ENCODE measurements at regions not wholly inside any gene's neighbourhood (a gene's known extent, or its start where the extent isn't known, plus 50 kb on each side); places are given as distances from the start of the nearest gene placed in this dataset.
"Not testable (repeated sequence)": the region's sequence is repeated elsewhere in the genome, so short reads cannot be mapped to it uniquely, and the experiment has no call there.

GRCh38 chr12:25797949-25798348 is 160.5 kb upstream of the RASSF8 start:
- DNase-seq, result no peak

- no peak for DNase-seq
These were observed 158.4 kb upstream of the RASSF8 start for GRCh38 chr12:25800101-25800500.

GRCh38 chr12:25801734-25802133 is 156.7 kb upstream of the RASSF8 start:
- DNase-seq, result no peak

- DNase-seq, result no peak
These were observed 156.3 kb upstream of the RASSF8 start for GRCh38 chr12:25802143-25802542.

GRCh38 chr12:25803029-25803664 is 155.3 kb upstream of the RASSF8 start:
- DNase-seq, result not testable (repeated sequence)

- DNase-seq, result not testable (repeated sequence)
These were observed 154.2 kb upstream of the RASSF8 start for GRCh38 chr12:25804286-25804685.

- DNase-seq, result no peak
These were observed 152.2 kb upstream of the RASSF8 start for GRCh38 chr12:25806271-25806670.

GRCh38 chr12:25808604-25809003 is 149.9 kb upstream of the RASSF8 start:
- no peak for DNase-seq

GRCh38 chr12:25810683-25811082 is 147.8 kb upstream of the RASSF8 start:
- no peak for DNase-seq

GRCh38 chr12:25811656-25812126 is 146.8 kb upstream of the RASSF8 start:
- no peak for DNase-seq

GRCh38 chr12:25812295-25812694 is 146.2 kb upstream of the RASSF8 start:
- no peak for DNase-seq

GRCh38 chr12:25813843-25814242 is 144.6 kb upstream of the RASSF8 start:
- DNase-seq, result no peak

GRCh38 chr12:25816637-25817036 is 141.8 kb upstream of the RASSF8 start:
- no peak for DNase-seq

GRCh38 chr12:25817166-25817565 is 141.3 kb upstream of the RASSF8 start:
- DNase-seq, result no peak

- DNase-seq, result no peak
These were observed 139.7 kb upstream of the RASSF8 start for GRCh38 chr12:25818596-25819390.

- DNase-seq, result no peak
These were observed 138.8 kb upstream of the RASSF8 start for GRCh38 chr12:25819691-25820090.

- DNase-seq, result no peak
These were observed 136.2 kb upstream of the RASSF8 start for GRCh38 chr12:25822281-25822680.

GRCh38 chr12:25824734-25825133 is 133.7 kb upstream of the RASSF8 start:
- DNase-seq, result no peak

GRCh38 chr12:25825446-25825845 is 133.0 kb upstream of the RASSF8 start:
- DNase-seq, result no peak

GRCh38 chr12:25827141-25827540 is 131.3 kb upstream of the RASSF8 start:
- DNase-seq, result no peak

- DNase-seq, result no peak
These were observed 130.7 kb upstream of the RASSF8 start for GRCh38 chr12:25827747-25828146.

GRCh38 chr12:25828188-25828587 is 130.3 kb upstream of the RASSF8 start:
- no peak for DNase-seq

GRCh38 chr12:25829192-25829591 is 129.3 kb upstream of the RASSF8 start:
- no peak for DNase-seq

GRCh38 chr12:25830456-25830855 is 128.0 kb upstream of the RASSF8 start:
- no peak for DNase-seq
